ENCODE measurements at regions not wholly inside any gene's neighbourhood (a gene's known extent, or its start where the extent isn't known, plus 50 kb on each side); places are given as distances from the start of the nearest gene placed in this dataset.
"Not testable (repeated sequence)": the region's sequence is repeated elsewhere in the genome, so short reads cannot be mapped to it uniquely, and the experiment has no call there.

DNA sequence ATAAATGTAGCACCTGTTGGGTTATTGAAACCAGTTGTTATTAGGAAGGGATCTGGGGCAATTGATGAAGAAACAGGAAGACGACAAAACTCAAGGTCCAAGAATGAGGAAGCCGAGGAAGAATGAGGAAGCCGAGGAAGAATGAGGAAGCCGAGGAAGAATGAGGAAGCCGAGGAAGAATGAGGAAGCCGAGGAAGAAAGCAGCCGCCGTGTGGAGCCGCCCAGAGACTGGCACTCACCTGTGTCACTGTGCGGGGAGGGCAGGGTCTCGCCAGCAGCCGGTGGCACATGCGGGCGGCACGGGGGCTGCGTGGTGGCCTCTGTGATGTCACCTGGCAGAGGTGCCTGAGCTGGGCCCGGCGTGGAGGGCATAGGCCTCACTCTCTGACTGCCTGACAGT is 71.1 kb upstream of the CFAP46 start:
- Histone ChIP-seq H3K36me3 (no peaks in the 10 kb centered on the region), H3K4me1 (peaks cover 0 to 8% (median 0%) of the 10 kb centered on the region in 4 donors), H3K27me3 (no peaks in the 10 kb centered on the region), H3K27ac (peak overlapping the region in 1 of 4 donors; percentile 56), H3K4me3 (no peak overlapping the region), H3K9me3 (no peaks in the 10 kb centered on the region)
- TF ChIP-seq EP300 (IDR thresholded peaks at IDR 0.05) (no peak), POLR2A (IDR thresholded peaks at IDR 0.05) (no peak)
- TF ChIP-seq, protein P1, sequence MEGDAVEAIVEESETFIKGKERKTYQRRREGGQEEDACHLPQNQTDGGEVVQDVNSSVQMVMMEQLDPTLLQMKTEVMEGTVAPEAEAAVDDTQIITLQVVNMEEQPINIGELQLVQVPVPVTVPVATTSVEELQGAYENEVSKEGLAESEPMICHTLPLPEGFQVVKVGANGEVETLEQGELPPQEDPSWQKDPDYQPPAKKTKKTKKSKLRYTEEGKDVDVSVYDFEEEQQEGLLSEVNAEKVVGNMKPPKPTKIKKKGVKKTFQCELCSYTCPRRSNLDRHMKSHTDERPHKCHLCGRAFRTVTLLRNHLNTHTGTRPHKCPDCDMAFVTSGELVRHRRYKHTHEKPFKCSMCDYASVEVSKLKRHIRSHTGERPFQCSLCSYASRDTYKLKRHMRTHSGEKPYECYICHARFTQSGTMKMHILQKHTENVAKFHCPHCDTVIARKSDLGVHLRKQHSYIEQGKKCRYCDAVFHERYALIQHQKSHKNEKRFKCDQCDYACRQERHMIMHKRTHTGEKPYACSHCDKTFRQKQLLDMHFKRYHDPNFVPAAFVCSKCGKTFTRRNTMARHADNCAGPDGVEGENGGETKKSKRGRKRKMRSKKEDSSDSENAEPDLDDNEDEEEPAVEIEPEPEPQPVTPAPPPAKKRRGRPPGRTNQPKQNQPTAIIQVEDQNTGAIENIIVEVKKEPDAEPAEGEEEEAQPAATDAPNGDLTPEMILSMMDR (IDR thresholded peaks at IDR 0.05), result no peak
- WGBS, 2 donors, result 71 to 72% methylated on average over 16 to 18 of the region's 18 CpGs
- DNase-seq (ENCODE audit: low spot score in 2 of 2), result no peak

DNA sequence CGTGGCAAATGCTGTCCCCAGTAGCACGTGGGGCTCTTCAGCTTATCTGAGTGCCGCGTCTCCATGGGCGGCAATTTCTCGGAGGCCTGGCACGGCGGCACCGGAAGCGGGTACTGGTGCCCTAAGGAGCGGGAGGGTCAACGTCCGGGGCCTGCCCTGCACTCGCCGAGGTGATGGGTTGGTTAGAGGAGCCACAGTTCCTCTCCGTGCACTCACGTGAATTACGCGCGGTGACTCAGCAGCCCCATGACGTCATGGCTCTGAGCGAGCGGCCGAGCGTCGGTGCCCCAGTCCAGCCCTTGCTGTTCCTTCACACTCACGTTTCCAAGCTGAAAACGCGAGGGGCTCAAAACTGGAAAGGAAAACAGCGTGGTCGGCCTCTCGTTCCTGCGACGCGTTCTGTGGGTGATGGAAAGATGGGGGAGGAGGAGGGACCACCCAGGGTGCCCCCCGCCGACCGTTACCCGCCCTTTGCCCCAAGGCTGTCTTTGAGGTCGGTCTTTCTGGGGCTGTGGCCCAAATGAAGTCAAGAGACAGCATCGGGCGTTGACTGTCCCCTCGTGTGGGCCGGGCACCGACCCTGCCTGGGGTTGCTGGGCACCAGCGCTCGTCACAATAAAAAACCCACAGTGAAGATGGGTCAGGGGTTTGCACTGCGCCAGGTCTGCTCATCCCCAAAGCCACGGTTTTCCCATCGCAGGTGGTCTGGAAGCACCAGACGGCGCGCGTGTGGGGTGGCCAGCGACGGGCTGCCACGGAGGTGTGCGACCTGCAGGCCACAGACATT is 70.4 kb upstream of the CFAP46 start:
- peak overlapping the region in 2 of 4 donors; percentile 36 to 56 for H3K27ac ChIP-seq
- no peaks in the 10 kb centered on the region for H3K36me3 ChIP-seq
- peak in 1 of 2 donors; percentile 38 for DNase-seq (ENCODE audit: low spot score in 2 of 2)
- WGBS, 2 donors, result 86 to 88% methylated on average over 45 to 58 of the region's 58 CpGs
- peaks cover 0 to 8% (median 0%) of the 10 kb centered on the region in 4 donors for H3K4me1 ChIP-seq
- H3K9me3 ChIP-seq, result no peaks in the 10 kb centered on the region
- H3K27me3 ChIP-seq, result no peaks in the 10 kb centered on the region
- no peak overlapping the region for H3K4me3 ChIP-seq
- TF ChIP-seq POLR2A (IDR thresholded peaks at IDR 0.05) (no peak), EP300 (IDR thresholded peaks at IDR 0.05) (peak in 1 of 2 donors; percentile 42)

DNA sequence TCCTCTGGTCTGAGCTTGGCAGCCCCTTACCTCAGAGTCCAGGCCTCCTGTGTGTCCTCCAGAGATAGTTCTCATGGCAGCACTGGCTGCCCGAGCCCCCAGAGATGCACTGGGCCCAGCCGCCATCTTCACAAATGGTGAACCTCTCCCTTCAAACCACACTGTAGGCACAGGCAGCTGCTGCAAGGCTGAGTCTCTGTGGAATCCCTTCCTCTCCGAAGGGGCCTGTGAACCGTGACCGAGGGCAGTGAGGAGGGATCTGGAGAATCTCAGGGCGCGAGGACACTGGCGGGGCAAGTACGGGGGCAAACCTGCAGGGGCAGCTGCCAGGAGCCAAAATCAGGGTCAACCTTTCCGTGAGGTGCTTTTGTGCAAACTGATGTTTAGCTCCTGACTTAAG is 69.5 kb upstream of the CFAP46 start:
- H3K9me3 ChIP-seq, result no peaks in the 10 kb centered on the region
- no peak for TF ChIP-seq EP300 (IDR thresholded peaks at IDR 0.05)
- TF ChIP-seq, protein P1 (IDR thresholded peaks at IDR 0.05), result no peak

DNA sequence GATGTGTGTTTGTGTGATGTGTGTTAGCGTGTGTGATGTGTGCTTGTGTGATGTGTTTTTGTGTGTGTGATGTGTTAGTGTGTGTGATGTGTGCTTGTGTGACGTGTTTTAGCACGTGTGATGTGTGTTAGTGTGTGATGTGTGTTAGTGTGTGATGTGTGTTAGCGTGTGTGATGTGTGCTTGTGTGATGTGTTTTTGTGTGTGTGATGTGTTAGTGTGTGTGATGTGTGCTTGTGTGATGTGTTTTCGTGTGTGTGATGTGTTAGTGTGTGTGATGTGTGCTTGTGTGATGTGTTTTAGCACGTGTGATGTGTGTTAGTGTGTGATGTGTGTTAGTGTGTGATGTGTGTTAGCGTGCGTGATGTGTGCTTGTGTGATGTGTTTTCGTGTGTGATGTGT is 69.0 kb upstream of the CFAP46 start:
- not testable (repeated sequence) for H3K4me1 ChIP-seq; H3K4me3 ChIP-seq; H3K27ac ChIP-seq; DNase-seq (ENCODE audit: low spot score in 2 of 2); H3K9me3 ChIP-seq; H3K36me3 ChIP-seq; H3K27me3 ChIP-seq
- 80 to 85% methylated on average over 9 of the region's 9 CpGs for WGBS, 2 donors

More for the DNA sequence above, 69.5 kb upstream of the CFAP46 start:
- WGBS, 2 donors, result 84 to 88% methylated on average over 8 to 10 of the region's 10 CpGs
- Histone ChIP-seq H3K4me3 (no peak overlapping the region), H3K27ac (no peak overlapping the region), H3K27me3 (no peaks in the 10 kb centered on the region), H3K4me1 (peaks cover 0 to 8% (median 0%) of the 10 kb centered on the region in 4 donors), H3K36me3 (no peaks in the 10 kb centered on the region)
- DNase-seq (ENCODE audit: low spot score in 2 of 2), result no peak

DNA sequence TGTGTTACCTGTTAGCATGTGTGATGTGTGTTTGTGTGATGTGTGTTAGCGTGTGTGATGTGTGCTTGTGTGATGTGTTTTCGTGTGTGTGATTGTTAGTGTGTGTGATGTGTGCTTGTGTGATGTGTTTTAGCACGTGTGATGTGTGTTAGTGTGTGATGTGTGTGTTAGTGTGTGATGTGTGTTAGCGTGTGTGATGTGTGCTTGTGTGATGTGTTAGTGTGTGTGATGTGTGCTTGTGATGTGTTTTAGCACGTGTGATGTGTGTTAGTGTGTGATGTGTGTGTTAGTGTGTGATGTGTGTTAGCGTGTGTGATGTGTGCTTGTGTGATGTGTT is 68.4 kb upstream of the CFAP46 start:
- WGBS, 2 donors, result 83 to 93% methylated on average over 6 of the region's 6 CpGs

DNA sequence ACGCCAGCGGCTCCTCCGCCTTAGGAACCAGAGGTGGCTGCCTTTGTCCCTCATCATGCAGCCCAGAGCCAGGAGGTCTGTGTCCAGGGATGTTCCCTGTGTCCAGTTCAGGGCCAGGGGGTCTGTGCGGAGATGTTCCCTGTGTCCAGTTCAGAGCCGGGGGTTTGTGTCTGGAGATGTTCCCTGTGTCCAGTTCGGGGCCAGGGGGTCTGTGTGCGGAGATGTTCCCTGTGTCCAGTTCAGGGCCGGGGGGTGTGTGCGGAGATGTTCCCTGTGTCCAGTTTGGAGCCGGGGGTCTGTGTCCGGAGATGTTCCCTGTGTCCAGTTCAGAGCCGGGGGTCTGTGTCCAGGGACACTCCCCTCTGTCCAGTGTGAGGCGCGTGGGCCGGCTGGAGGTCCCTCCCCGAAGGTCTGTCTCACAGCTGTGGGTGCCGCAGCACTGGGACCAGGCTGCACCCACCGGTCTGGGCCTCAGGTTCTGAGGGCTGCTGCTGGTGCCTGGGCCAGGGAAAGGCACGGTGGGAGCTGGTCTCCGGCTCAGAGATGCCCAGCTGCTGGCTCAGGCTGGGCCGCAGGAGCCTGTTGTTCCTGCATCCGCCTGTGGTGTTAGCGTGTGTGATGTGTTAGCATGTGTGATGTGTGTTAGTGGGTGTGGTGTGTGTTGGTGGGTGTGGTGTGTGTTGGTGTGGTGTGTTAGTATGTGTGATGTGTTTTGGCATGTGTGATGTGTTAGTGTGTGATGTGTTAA is 67.9 kb upstream of the CFAP46 start:
- Histone ChIP-seq H3K4me1 (peaks cover 0 to 8% (median 0%) of the 10 kb centered on the region in 4 donors), H3K27me3 (no peaks in the 10 kb centered on the region), H3K9me3 (no peaks in the 10 kb centered on the region), H3K4me3 (no peak overlapping the region), H3K36me3 (no peaks in the 10 kb centered on the region), H3K27ac (no peak overlapping the region)
- no peak for DNase-seq (ENCODE audit: low spot score in 2 of 2)
- WGBS, 2 donors, result 73 to 80% methylated on average over 15 to 17 of the region's 23 CpGs
- TF ChIP-seq POLR2A (IDR thresholded peaks at IDR 0.05), result no peak
- TF ChIP-seq, protein P1 (IDR thresholded peaks at IDR 0.05), result no peak
- TF ChIP-seq EP300 (IDR thresholded peaks at IDR 0.05), result no peak

More for the DNA sequence above, 68.4 kb upstream of the CFAP46 start:
- H3K4me3 ChIP-seq; DNase-seq (ENCODE audit: low spot score in 2 of 2); H3K36me3 ChIP-seq; H3K27me3 ChIP-seq; H3K9me3 ChIP-seq; H3K4me1 ChIP-seq; H3K27ac ChIP-seq: not testable (repeated sequence)
